OCI-LY1 (cell line): ENCODE measurements at regions not wholly inside any gene's neighbourhood (a gene's known extent, or its start where the extent isn't known, plus 50 kb on each side); places are given as distances from the start of the nearest gene placed in this dataset.

Experiments used
- H2AFZ ChIP-seq: fragments of 200-600 bp; sonication (generic), shearing (Covaris generic); 2 replicates; pipeline ENCODE4 v1.6.0; 2014; ENCODE audit warnings: antibody characterized with exemption, mild to moderate bottlenecking, low read length
- H3F3A ChIP-seq: fragments of 200-600 bp; sonication (generic), shearing (Covaris generic); 2 replicates; pipeline ENCODE4 v1.6.0; 2014; ENCODE audit warnings: mild to moderate bottlenecking, antibody characterized with exemption, low read length, moderate library complexity; ENCODE audit not compliant: insufficient read depth
- H3K27ac ChIP-seq: fragments of 200-600 bp; sonication (generic); 2 replicates; pipeline ENCODE4 v1.5.1; 2014; ENCODE audit warnings: low read length, mixed run types, mild to moderate bottlenecking, low read depth; ENCODE audit not compliant: poor library complexity, severe bottlenecking
- H3K27me3 ChIP-seq: fragments of 200-600 bp; sonication (generic); 2 replicates; pipeline ENCODE4 v1.6.0; 2014; ENCODE audit warnings: antibody characterized with exemption, mild to moderate bottlenecking, low read length, moderate library complexity; ENCODE audit not compliant: insufficient read depth
- H3K36me3 ChIP-seq: fragments of 200-600 bp; sonication (generic); 2 replicates; pipeline ENCODE4 v1.6.1; 2014; ENCODE audit warnings: mild to moderate bottlenecking, antibody characterized with exemption, low read length, moderate library complexity, mixed read lengths; ENCODE audit not compliant: insufficient read depth
- H3K4me1 ChIP-seq: fragments of 200-600 bp; sonication (generic); 2 replicates; pipeline ENCODE4 v1.5.1; 2014; ENCODE audit warnings: mild to moderate bottlenecking, low read length, moderate library complexity; ENCODE audit not compliant: insufficient read depth, severe bottlenecking
- H3K4me2 ChIP-seq: fragments of 200-600 bp; sonication (generic), shearing (Covaris generic); 2 replicates; pipeline ENCODE4 v1.6.1; 2014; ENCODE audit warnings: low read length
- H3K4me3 ChIP-seq: fragments of 200-600 bp; sonication (generic); 2 replicates; pipeline ENCODE4 v1.5.1; 2014; ENCODE audit warnings: low read length, low read depth, mild to moderate bottlenecking, mixed read lengths; ENCODE audit not compliant: poor library complexity, severe bottlenecking
- H3K79me2 ChIP-seq: fragments of 200-600 bp; shearing (Covaris generic); 2 replicates; pipeline ENCODE4 v1.6.1; 2016; ENCODE audit warnings: mixed run types, low read length, mixed read lengths; ENCODE audit not compliant: insufficient read depth
- H3K9ac ChIP-seq: fragments of 200-600 bp; sonication (generic), shearing (Covaris generic); 2 replicates; pipeline ENCODE4 v1.6.1; 2014; ENCODE audit warnings: mild to moderate bottlenecking, low read length, mixed read lengths
- H3K9me2 ChIP-seq: fragments of 200-600 bp; sonication (generic), shearing (Covaris generic); 2 replicates; pipeline ENCODE4 v1.6.1; 2014; ENCODE audit warnings: low read depth, mild to moderate bottlenecking, low read length, mixed read lengths
- H3K9me3 ChIP-seq: fragments of 200-600 bp; shearing (Covaris generic); 2 replicates; pipeline ENCODE4 v1.6.1; 2014; ENCODE audit warnings: low read length, mixed read lengths
- H4K20me1 ChIP-seq: fragments of 200-600 bp; sonication (generic), shearing (Covaris generic); 2 replicates; pipeline ENCODE4 v1.6.0; 2016; ENCODE audit warnings: mild to moderate bottlenecking, low read length; ENCODE audit not compliant: insufficient read depth
- CTCF ChIP-seq: fragments of 200-600 bp; sonication (generic), shearing (Covaris generic); IDR thresholded peaks from 2 replicates; pipeline ENCODE4 v1.5.1; 2017; ENCODE audit warnings: mild to moderate bottlenecking, antibody characterized with exemption, low read length, moderate library complexity, mixed read lengths
- EZH2 ChIP-seq: fragments of 200-600 bp; sonication (generic), shearing (Covaris generic); IDR thresholded peaks from 2 replicates; pipeline ENCODE4 v1.8.0; 2017; ENCODE audit warnings: borderline replicate concordance, mixed run types, mild to moderate bottlenecking, antibody characterized with exemption, low read length, moderate library complexity, mixed read lengths

- no peaks in the 10 kb centered on the region for H3K9me3 ChIP-seq
- H3F3A ChIP-seq: no peaks in the 10 kb centered on the region
- H3K27me3 ChIP-seq: no peaks in the 10 kb centered on the region
- H3K9me2 ChIP-seq: no peaks in the 10 kb centered on the region
- H3K9ac ChIP-seq: no peak overlapping the region
- no peak overlapping the region for H3K4me2 ChIP-seq
- no peaks in the 10 kb centered on the region for H3K79me2 ChIP-seq
- no peak overlapping the region for H3K27ac ChIP-seq
- no peaks in the 10 kb centered on the region for H3K4me1 ChIP-seq
- H3K4me3 ChIP-seq: no peak overlapping the region
- TF ChIP-seq EZH2 (no peak), CTCF (no peak)
- no peaks in the 10 kb centered on the region for H4K20me1 ChIP-seq
- no peaks in the 10 kb centered on the region for H3K36me3 ChIP-seq
- no peak overlapping the region for H2AFZ ChIP-seq
These were observed 73.1 kb upstream of the CLMN start for GRCh38 chr14:95392841-95393240.

GRCh38 chr14:95391331-95391730, 71.6 kb upstream of the CLMN start:
- Histone ChIP-seq H3K79me2 (no peaks in the 10 kb centered on the region), H3K27ac (no peak overlapping the region), H3K9me3 (no peaks in the 10 kb centered on the region), H3K9ac (no peak overlapping the region), H3K4me2 (no peak overlapping the region), H2AFZ (no peak overlapping the region), H3K9me2 (no peaks in the 10 kb centered on the region), H3K4me3 (no peak overlapping the region), H4K20me1 (no peaks in the 10 kb centered on the region), H3F3A (no peaks in the 10 kb centered on the region), H3K36me3 (no peaks in the 10 kb centered on the region), H3K27me3 (no peaks in the 10 kb centered on the region), H3K4me1 (no peaks in the 10 kb centered on the region)
- no peak for TF ChIP-seq EZH2
- no peak for TF ChIP-seq CTCF

- H3K4me3 ChIP-seq: no peak overlapping the region
- TF ChIP-seq CTCF: no peak
- no peak for TF ChIP-seq EZH2
- H3K36me3 ChIP-seq: no peaks in the 10 kb centered on the region
- no peaks in the 10 kb centered on the region for H3K79me2 ChIP-seq
- no peak overlapping the region for H3K9ac ChIP-seq
- H3K27ac ChIP-seq: no peak overlapping the region
- no peaks in the 10 kb centered on the region for H3K4me1 ChIP-seq
- H4K20me1 ChIP-seq: no peaks in the 10 kb centered on the region
- no peaks in the 10 kb centered on the region for H3K27me3 ChIP-seq
- H3K9me3 ChIP-seq: no peaks in the 10 kb centered on the region
- no peak overlapping the region for H3K4me2 ChIP-seq
- H2AFZ ChIP-seq: no peak overlapping the region
- H3F3A ChIP-seq: no peaks in the 10 kb centered on the region
- no peaks in the 10 kb centered on the region for H3K9me2 ChIP-seq
These were observed 69.8 kb upstream of the CLMN start for GRCh38 chr14:95389471-95390011.
